Thoracic aorta (tissue), 2 donors: ENCODE measurements at regions not wholly inside any gene's neighbourhood (a gene's known extent, or its start where the extent isn't known, plus 50 kb on each side); places are given as distances from the start of the nearest gene placed in this dataset.

Experiments used
- ATAC-seq: fragments of 150-250 bp; one replicate; pipeline ENCODE4 v1.8.0; 2017; ENCODE audit warnings: low read depth; ENCODE audit not compliant: insufficient number of reproducible peaks, low FRiP score
- DNase-seq: peaks from one replicate; pipeline ENCODE4 v3.0.0-alpha.2; 2020; ENCODE audit warnings: low spot score
- H3K27ac ChIP-seq, 2 donors: fragments of 200-600 bp; sonication (generic); 1 replicate in 1 of 2; 2 replicates in 1 of 2; pipeline ENCODE4 v1.5.1; 2016; ENCODE audit warnings: mild to moderate bottlenecking in 2 of 2, moderate library complexity in 2 of 2
- H3K27me3 ChIP-seq: fragments of 200-600 bp; sonication (generic); replicated peaks from 2 replicates; pipeline ENCODE4 v1.6.0; 2016; ENCODE audit warnings: mild to moderate bottlenecking; ENCODE audit not compliant: insufficient read depth
- H3K36me3 ChIP-seq: fragments of 200-600 bp; sonication (generic); one replicate; pipeline ENCODE4 v1.5.1; 2016
- H3K4me1 ChIP-seq, 2 donors: fragments of 200-600 bp; sonication (generic); 1 replicate in 1 of 2; 2 replicates in 1 of 2; pipeline versions ENCODE4 v1.5.1 to v1.6.0; 2016; ENCODE audit warnings: low read depth in 2 of 2, mild to moderate bottlenecking in 1 of 2; ENCODE audit not compliant: control insufficient read depth in 1 of 2
- H3K4me3 ChIP-seq: fragments of 200-600 bp; sonication (generic); 2 replicates; pipeline ENCODE4 v1.5.1; 2016; ENCODE audit warnings: mild to moderate bottlenecking
- H3K9me3 ChIP-seq: fragments of 200-600 bp; sonication (generic); 2 replicates; pipeline ENCODE4 v1.5.1; 2016
- TF ChIP-seq, protein P1 (sequence below): fragments of 200-600 bp; sonication (generic); IDR thresholded peaks from one replicate; pipeline ENCODE4 v1.5.1; 2019; ENCODE audit warnings: antibody characterized with exemption

DNA sequence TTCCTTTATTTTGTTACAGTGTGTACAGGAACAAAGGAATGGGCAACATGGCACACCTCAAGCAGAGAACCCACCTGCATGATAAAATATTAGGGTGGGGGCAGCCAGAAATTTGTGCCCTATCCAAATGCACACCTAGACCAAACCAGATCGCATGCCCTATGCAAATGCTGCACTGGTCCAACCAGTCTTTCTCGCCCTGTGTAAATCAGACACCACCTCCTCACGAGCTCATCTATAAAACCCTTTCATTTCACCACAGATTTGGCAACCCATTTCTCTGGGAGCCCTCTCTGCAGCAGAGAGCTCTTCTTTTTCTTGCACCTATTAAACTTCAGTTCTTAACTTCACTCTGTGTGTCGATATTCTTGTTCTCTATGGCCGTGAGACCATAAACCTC lies 1559.2 kb downstream of the SLITRK1 start:
- Histone ChIP-seq H3K27ac (no peak overlapping the region), H3K4me3 (no peak overlapping the region), H3K36me3 (no peaks in the 10 kb centered on the region), H3K9me3 (no peaks in the 10 kb centered on the region), H3K4me1 (no peaks in the 10 kb centered on the region), H3K27me3 (no peaks in the 10 kb centered on the region)
- TF ChIP-seq, protein P1, sequence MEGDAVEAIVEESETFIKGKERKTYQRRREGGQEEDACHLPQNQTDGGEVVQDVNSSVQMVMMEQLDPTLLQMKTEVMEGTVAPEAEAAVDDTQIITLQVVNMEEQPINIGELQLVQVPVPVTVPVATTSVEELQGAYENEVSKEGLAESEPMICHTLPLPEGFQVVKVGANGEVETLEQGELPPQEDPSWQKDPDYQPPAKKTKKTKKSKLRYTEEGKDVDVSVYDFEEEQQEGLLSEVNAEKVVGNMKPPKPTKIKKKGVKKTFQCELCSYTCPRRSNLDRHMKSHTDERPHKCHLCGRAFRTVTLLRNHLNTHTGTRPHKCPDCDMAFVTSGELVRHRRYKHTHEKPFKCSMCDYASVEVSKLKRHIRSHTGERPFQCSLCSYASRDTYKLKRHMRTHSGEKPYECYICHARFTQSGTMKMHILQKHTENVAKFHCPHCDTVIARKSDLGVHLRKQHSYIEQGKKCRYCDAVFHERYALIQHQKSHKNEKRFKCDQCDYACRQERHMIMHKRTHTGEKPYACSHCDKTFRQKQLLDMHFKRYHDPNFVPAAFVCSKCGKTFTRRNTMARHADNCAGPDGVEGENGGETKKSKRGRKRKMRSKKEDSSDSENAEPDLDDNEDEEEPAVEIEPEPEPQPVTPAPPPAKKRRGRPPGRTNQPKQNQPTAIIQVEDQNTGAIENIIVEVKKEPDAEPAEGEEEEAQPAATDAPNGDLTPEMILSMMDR, result no peak
- DNase-seq (no peak), ATAC-seq (no peak)

DNA sequence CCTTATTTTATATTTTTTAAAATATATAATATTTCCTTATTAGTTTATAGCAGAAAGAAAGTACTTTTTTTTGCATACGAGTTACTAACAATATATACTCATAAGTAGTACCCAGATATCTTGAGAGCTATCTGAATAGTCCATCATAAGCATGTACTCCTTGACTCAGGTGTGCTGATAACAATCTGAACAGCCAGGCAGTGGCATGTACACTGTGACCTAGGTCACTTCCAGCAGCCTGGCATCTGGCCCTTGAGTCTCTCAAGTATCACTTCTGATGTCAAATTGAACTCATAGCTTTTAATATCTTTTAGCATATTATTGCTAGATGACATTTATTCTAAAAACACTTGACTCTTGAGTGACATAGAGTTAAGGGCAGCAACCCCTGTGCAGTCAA lies 1576.7 kb downstream of the SLITRK1 start:
- Histone ChIP-seq H3K9me3 (no peaks in the 10 kb centered on the region), H3K4me3 (no peak overlapping the region), H3K27ac (no peak overlapping the region), H3K36me3 (no peaks in the 10 kb centered on the region), H3K4me1 (no peaks in the 10 kb centered on the region), H3K27me3 (no peaks in the 10 kb centered on the region)
- TF ChIP-seq, protein P1, result no peak
- ATAC-seq (no peak), DNase-seq (no peak)

DNA sequence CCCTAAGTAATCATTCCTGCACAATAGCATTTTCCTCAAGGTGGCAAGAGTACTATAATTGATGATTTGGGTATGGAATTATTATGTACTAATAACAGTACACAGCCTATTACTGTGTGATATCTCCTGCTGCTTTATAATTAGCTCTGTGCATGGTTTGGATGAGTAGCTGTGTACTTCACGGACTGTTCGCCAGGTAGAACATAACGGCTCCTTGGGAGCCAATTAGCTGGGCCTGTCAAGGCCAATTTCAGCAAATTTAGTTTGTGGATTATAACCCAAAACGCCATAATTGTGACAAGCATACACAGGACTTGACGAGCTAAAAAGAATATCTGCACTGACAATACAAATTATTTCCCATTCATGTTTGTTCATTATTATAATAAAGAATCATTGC lies 1584.2 kb downstream of the SLITRK1 start:
- ATAC-seq, result no peak
- no peak overlapping the region for H3K4me3 ChIP-seq
- H3K27me3 ChIP-seq, result no peaks in the 10 kb centered on the region
- no peaks in the 10 kb centered on the region for H3K4me1 ChIP-seq
- H3K36me3 ChIP-seq, result no peaks in the 10 kb centered on the region
- DNase-seq, result no peak
- TF ChIP-seq, protein P1, result no peak
- no peaks in the 10 kb centered on the region for H3K9me3 ChIP-seq
- H3K27ac ChIP-seq, result no peak overlapping the region

DNA sequence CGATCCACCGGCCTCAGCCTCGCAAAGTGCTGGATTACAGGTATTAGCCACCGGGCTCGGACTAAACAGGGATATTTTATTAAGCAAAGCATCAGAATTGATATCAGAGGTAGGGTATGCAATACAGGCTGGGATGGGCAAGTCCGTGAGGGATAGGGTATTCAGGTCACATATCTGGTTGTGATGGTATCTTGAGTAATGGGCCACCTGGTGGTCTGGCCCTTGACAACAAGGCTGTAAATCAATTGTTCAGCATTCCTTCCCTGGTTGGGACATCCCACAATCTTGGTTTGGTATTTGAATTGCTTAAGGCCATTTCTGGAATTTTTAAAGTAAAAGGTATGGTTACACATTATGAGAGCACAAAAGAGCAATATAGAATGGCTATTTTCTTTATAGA lies 1588.0 kb downstream of the SLITRK1 start:
- Histone ChIP-seq H3K36me3 (no peaks in the 10 kb centered on the region), H3K9me3 (no peaks in the 10 kb centered on the region), H3K4me3 (no peak overlapping the region), H3K27me3 (no peaks in the 10 kb centered on the region), H3K27ac (no peak overlapping the region), H3K4me1 (no peaks in the 10 kb centered on the region)
- DNase-seq (no peak), ATAC-seq (no peak)
- TF ChIP-seq, protein P1, result no peak

DNA sequence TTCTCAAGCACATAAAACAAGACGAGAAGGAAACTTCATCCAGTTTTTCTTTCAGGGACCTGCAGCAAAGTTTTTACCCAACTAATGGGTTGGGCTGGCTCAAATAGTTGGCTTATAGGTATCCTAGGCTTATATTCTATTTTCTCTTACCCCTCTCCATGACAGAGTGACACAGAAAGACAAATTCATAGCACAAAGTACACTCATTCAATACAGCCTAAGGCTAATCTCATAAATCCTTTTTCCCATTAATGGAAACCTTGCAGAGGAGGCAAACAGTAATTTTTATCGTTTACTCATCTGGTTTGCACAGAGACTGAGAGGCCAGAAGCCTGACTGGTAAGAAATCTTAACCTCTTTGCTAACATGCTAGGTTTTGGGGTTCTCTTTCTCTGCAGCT lies 1589.9 kb downstream of the SLITRK1 start:
- H3K4me3 ChIP-seq, result no peak overlapping the region
- no peaks in the 10 kb centered on the region for H3K4me1 ChIP-seq
- H3K9me3 ChIP-seq, result no peaks in the 10 kb centered on the region
- H3K27me3 ChIP-seq, result no peaks in the 10 kb centered on the region
- no peak overlapping the region for H3K27ac ChIP-seq
- TF ChIP-seq, protein P1, result no peak
- no peaks in the 10 kb centered on the region for H3K36me3 ChIP-seq
- DNase-seq, result no peak
- no peak for ATAC-seq
